ENCODE measurements at regions not wholly inside any gene's neighbourhood (a gene's known extent, or its start where the extent isn't known, plus 50 kb on each side); places are given as distances from the start of the nearest gene placed in this dataset.

DNA sequence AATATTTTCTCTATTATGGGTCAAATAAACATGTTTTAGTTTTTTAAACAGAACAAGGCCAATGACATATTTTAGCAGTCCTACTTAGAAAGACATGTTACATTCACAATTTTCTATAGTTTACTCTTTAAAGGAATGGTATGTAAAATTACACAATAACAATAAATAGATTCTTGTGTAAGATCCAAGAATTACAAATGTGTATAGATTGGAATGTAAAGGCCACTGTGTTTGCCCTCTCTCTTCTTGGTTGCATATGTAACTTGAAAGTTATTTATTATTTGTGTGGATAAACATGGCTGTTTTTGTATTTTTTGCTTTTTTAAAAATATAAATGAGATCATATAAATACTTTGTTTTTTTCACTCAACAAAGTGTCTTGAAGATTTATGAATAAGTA, 979.3 kb upstream of the CELF2 start (continued):
- TF ChIP-seq, protein P1, sequence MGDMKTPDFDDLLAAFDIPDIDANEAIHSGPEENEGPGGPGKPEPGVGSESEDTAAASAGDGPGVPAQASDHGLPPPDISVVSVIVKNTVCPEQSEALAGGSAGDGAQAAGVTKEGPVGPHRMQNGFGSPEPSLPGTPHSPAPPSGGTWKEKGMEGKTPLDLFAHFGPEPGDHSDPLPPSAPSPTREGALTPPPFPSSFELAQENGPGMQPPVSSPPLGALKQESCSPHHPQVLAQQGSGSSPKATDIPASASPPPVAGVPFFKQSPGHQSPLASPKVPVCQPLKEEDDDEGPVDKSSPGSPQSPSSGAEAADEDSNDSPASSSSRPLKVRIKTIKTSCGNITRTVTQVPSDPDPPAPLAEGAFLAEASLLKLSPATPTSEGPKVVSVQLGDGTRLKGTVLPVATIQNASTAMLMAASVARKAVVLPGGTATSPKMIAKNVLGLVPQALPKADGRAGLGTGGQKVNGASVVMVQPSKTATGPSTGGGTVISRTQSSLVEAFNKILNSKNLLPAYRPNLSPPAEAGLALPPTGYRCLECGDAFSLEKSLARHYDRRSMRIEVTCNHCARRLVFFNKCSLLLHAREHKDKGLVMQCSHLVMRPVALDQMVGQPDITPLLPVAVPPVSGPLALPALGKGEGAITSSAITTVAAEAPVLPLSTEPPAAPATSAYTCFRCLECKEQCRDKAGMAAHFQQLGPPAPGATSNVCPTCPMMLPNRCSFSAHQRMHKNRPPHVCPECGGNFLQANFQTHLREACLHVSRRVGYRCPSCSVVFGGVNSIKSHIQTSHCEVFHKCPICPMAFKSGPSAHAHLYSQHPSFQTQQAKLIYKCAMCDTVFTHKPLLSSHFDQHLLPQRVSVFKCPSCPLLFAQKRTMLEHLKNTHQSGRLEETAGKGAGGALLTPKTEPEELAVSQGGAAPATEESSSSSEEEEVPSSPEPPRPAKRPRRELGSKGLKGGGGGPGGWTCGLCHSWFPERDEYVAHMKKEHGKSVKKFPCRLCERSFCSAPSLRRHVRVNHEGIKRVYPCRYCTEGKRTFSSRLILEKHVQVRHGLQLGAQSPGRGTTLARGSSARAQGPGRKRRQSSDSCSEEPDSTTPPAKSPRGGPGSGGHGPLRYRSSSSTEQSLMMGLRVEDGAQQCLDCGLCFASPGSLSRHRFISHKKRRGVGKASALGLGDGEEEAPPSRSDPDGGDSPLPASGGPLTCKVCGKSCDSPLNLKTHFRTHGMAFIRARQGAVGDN (IDR thresholded peaks at IDR 0.05), result no peak
- TF ChIP-seq FOXK2 (IDR thresholded peaks at IDR 0.05), result no peak

GRCh38 chr10:10039595-10039994, 978.1 kb upstream of the CELF2 start:
- SMC1A ChIA-PET (ENCODE audit: uncharacterized antibody, unreplicated experiment), result no interaction called here
- DNase-seq (ENCODE audit: low read depth, low spot score) (no peak), ATAC-seq (no peak), FAIRE-seq (no peak)
- 39% methylated on average over 2 of the region's 2 CpGs for WGBS (ENCODE audit: insufficient coverage, insufficient replicate concordance, low lambda C conversion rate, missing lambda C conversion rate)
- RAD21 ChIA-PET (ENCODE audit: unreplicated experiment), result no interaction called here
- H4K20me1 ChIP-seq (ENCODE audit: control insufficient read depth, insufficient read depth), result no peaks in the 10 kb centered on the region
- H3K27ac ChIP-seq (ENCODE audit: control insufficient read depth, insufficient read depth), result no peak overlapping the region
- H3K36me3 ChIP-seq (ENCODE audit: control insufficient read depth in 2 of 2, insufficient read depth in 2 of 2, low read length in 1 of 2), result no peaks in the 10 kb centered on the region
- no peak overlapping the region for H3K9ac ChIP-seq (ENCODE audit: control insufficient read depth, insufficient read depth, low read length)
- H3K4me1 ChIP-seq (ENCODE audit: control insufficient read depth, insufficient read depth, low read length), result no peaks in the 10 kb centered on the region
- CTCF ChIA-PET, result no interaction called here
- no peak for TF ChIP-seq CBX3 (IDR thresholded peaks at IDR 0.05; ENCODE audit: borderline replicate concordance, low read depth)
- TF ChIP-seq, protein P2, sequence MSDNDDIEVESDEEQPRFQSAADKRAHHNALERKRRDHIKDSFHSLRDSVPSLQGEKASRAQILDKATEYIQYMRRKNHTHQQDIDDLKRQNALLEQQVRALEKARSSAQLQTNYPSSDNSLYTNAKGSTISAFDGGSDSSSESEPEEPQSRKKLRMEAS (IDR thresholded peaks at IDR 0.05; ENCODE audit: low read depth, low read length), result no peak
- H3K4me3 ChIP-seq, result no peak overlapping the region
- no peaks in the 10 kb centered on the region for H3K27me3 ChIP-seq (replicated peaks in 1 of 2; ENCODE audit: control insufficient read depth in 2 of 2, insufficient read depth in 2 of 2, low read length in 1 of 2)
- H2AFZ ChIP-seq (ENCODE audit: control insufficient read depth, low read depth, low read length), result no peak overlapping the region
- no peak overlapping the region for H3K4me2 ChIP-seq (ENCODE audit: control insufficient read depth, insufficient read depth)
- no peaks in the 10 kb centered on the region for H3K9me3 ChIP-seq (replicated peaks; ENCODE audit: control insufficient read depth, insufficient read depth, low read length)
- in situ Hi-C loops (cut with MboI) (no loop called here), intact Hi-C loops (cut with micrococcal nuclease; ENCODE audit: unreplicated experiment) (no loop called here)
- BruUV-seq (replicated peaks), result no TSS peak
- H3K79me2 ChIP-seq (ENCODE audit: control insufficient read depth, insufficient read depth, low read length), result no peaks in the 10 kb centered on the region
- POLR2A ChIA-PET, result no interaction called here
